Activated CD4-positive, alpha-beta T cell treated with anti-CD3 and anti-CD28 coated beads, Interleukin-2, amount 50 U/mL, for 48 hours (primary cell): ENCODE measurements at regions not wholly inside any gene's neighbourhood (a gene's known extent, or its start where the extent isn't known, plus 50 kb on each side); places are given as distances from the start of the nearest gene placed in this dataset.

Source experiments
- DNase-seq, 2 experiments: peaks; one replicate each; pipeline ENCODE4 v3.0.0-alpha.2; 2020

DNA sequence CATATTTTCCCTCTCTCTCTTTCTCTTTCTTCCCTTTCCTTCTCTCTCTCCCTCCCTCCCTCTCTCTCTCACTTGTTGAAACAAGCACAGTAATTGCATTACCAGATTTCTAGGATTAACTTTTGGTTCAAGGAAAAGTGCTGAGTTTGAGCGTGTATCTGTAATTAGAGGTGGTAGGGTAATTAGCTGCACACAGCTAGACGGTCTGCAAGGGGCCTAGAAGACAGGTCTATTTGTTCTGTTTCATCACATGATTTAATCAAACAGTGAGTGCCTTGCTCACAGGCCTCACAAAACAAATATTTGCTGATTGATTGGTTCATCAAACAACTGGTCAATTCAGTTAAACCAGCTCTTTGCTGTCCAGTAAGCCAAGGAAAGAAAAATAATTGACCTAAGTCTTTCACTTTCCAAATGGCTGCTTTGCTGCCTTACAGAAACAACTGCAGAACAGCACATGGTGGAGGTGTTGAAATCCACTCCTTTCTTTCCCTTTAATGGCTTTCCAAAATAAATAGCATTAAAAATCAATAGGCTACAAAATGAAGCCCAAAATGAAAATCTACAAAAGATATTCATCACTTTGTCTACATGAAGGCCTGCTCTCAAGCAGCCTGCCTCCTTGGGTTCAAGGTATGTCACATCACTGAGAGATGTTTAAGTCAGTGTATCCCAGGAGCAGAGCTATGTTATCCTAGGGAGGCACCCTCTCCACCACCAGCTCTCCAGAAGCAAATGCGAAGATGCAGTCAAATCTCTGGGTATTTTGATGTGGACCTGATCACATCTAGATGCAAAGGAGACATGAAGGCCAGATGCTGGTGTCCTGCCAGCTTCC is 264.4 kb upstream of the SIX2 start:
- no peak for DNase-seq

DNA sequence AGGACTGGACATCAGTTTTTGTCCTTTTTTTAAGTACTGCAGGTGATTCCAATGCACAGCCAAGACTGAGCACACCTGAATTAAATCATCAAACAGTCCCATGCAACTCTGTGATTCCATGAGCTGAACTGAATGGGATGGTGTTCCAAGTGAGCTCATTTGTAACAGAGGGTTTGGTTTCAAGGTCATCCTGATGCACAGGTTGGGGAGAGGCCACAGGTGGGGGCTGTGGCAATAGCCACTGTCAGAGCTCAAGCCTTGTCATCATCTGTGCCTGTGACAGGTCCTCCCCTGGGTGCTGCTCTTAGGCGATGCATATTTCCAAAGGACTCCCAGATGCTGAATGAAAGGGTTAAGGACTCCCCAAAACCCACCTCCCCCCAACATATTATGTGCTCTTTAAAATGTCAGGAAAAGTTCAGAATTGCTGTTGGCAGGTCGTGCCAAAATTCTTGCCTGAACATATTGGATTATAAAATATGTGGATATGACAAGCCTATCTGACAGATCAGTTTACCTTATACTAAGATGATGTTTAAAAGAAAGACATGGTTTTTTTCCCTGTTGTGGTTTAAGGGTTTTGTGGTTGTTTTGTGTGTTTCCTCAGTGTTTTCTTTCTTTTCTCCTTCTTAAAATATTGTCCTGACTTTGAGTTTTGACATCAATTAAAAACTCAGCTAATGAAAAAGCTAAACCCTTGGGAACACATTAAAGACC is 263.5 kb upstream of the SIX2 start:
- no peak for DNase-seq

DNA sequence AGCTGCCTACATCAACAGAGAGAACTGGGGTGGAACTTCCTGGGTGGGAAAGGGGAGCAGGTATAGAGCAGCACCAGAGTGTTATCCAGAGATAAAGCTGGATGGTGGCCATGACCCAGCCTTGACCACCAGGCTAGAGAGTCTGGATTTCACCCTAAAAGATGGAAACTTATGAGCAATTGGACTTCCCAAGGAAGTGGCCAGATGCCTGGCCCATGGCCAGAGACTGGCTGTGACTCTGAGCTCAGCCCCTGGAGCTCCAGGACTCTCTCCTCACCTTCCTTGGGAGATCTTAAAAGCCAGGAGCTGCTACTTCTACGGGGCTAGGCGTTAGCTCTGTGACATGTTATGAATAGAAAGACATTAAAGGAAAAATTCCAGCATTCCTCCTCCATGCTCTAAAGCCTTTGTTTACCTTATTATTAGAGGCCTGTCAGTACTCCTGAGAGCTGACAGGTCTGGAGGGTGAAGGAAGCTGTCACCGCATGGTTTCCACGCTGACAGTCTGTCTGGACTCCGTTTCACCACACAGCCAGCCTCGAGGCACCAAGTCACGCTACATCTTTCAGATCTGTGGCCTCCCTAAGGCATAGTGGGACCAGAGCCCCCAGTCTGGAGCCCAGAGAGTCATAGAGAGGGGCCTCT is 260.0 kb upstream of the SIX2 start:
- no peak for DNase-seq

DNA sequence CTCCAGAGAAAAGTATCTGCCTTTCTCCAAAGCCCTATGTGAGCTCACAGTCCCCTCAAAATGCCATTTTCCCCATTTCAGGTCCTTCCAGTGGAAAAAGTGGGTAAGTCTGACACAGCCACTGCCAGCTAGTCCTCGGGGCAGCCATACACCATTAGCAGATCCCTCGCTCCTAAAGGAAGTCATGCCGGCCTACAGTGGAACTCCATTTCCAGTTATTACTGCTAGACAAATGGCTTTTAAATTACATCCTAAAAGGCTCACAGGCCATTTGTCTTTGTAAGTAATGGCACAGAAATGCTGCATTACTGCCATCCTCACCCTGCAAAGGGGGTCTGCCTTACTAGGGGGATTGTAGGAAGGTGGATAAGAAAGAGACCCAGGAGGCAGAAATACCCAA is 259.4 kb upstream of the SIX2 start:
- no peak for DNase-seq

DNA sequence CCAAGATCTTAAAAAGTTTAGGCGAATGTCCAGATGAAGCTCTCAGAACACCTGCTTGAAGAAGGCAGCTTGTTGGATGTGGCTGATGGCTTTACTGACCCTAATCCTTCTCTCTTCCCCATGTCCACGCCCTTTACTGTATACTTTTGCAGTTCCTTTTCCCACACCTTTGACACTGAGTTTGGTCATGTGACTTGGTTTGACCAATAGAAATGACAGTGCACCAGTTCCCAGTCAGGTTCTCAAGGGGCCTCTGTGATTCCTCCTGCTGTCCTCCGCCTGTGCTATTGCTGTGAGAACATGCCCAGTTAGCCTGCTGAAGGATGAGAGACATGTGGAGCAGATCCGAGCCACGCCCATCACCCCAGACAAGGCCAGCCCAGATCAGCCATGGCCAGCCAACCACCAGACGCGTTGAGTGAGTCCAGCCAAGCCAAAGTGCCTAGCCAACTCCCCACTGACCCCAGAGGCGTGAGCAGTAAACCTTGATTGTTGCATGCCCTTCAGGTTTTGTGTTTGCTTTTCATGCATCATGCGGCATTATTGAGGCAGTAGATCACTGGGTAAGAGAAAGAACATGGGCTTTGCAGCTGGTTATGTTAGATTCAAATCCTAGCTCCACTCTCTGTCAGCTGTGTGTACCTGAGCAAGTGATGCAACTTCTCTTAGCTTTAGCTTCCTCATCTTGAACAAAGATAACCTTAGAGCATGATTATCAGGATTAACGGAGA is 258.0 kb upstream of the SIX2 start:
- no peak for DNase-seq

DNA sequence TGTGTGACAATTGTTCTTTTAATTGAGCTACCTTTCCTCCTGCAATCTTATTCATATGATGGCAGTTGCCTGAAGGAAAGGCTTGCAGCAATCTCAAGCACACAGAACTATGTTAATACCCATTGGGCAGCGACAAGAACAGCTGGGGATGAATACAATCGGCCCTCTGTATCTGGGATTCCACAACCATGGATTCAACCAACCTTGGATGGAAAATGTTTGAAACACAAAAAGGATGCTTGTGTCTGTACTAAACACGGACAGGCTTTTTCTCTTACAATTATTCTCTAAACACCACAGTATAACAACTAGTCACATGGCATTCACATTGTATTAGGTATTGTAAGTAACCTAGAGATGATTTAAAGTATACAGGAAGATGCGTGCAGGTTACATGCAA is 256.1 kb upstream of the SIX2 start:
- no peak for DNase-seq

DNA sequence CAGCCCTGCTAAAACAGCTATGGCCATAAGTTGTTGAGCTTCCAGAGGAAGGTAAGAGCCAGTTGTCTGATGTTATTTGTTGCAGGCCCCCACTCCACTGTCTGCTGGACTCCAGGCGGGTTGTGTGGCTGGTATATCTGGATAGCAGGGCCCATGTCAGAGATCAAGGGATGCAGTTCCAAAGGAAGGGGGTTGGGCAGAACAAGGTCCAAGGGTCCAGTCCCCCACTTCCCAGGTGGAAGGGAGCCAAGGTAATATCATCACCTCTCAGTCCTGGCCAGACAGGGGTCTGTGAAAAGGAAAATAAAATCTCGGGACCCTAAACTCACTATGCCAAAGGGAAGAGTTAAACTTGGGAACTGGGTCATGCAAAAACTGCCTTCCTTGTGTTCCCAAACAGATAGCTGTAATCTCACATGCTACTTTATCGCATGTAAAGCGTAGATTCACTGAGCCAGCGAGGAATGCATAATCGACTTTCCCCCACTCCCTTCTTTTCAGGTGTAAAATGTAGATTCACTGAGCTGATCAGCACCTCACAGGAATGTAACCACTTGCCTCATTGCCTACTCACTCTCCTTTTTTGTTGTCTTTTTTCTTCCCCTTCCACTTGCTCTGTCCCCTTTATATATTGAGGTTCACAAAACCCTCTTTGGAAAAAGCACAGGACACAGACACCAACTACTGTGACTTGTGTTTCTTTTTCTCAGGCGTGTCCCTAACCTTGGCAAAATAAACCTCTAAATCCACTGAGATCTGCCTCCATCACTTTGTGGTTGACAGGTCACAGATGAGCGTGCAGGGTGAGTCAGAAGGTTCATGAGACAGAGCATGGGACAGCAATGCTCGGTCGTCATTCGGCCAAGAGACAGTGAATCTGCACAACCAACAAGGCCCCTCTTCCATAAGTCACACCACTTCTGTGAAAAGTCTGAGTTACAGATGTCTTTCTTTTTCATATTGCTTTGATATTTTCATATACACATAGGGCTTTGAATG is 255.3 kb upstream of the SIX2 start:
- DNase-seq, result peak; percentile 4 to 7

DNA sequence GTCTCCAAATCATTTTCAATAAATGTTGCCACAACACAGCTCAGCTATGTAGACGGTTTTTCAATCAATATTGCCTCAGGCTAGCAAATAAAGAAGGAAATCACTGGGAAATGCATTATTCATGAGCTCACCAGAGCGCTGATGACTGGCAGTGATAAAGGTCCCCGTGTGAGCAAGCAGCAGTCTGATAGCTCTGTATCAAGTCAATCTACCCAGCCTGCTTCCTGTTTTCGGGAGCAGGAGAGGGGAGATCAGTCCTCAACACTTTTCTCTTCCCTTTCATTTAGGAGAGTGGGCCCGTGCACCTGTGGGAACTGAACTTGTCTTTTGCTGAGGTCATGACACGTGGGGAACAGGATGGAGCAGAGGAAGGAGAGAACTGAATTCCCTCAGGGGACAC is 253.9 kb upstream of the SIX2 start:
- DNase-seq, result no peak

DNA sequence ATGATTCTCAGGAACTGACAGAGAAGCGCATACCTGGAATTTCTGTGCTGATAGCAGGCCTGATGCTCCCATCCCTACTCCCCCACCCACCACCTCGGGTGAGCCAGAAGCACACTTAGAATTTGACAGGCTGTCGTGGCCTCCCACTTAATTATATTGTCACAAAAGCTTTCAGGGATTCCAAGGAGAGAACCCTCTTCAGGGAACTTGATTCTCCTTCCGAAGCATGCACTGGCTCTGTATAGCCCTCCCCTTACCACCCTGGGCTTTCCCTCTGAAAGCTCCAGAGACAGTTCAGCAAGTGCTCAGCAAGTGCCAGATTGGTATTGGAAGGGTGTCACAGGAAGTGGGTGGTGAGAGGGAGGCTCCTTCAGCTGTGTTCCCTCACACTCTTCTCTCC is 252.5 kb upstream of the SIX2 start:
- DNase-seq, result no peak

DNA sequence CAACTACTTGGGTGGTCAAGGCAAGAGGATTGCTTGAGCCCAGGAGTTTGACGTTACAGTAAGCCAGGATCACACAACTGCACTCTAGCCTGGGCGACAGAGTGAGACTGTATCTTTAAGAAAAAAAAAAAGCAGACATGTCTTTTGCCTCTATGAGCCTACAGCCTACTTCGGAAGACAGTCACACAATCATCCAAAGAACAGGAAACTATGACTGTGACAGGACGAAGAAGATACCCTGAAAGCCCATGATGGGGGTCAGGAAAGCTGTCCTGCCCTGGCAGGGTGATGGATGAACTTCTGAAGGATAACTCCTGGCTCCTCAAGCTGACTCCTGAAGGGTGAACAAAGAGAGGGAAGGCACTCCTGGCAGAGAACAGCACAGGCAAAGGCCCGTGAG is 251.7 kb upstream of the SIX2 start:
- no peak for DNase-seq

DNA sequence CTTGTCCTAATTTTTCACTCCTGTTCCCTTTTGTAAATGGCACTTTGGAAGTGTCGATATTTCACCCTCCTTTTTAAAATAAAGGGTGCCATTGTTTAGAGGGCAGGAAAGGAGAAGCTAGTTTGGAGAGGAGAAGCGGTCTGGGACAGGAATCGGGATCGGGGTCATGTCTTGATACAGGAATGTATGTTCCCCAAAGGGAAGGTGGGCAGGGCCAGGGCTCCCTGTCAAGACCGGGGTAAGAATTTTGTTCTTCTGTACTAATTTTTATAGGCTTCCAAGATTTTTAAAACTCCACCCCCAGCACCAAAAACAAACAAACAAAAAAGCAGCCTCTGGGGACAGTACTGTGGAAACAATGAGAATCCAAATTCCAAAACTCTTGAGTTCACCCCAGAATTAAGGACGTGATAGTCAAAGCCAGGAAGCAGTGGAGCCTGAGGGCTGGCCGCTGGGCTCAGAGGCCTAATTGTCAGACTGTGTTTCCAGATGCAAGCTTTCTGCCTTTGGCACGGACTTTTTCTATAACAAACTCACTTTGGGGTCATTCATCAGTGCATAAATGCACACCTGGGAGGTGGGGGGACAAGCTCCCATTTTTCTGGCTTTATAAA is 250.4 kb upstream of the SIX2 start:
- no peak for DNase-seq

DNA sequence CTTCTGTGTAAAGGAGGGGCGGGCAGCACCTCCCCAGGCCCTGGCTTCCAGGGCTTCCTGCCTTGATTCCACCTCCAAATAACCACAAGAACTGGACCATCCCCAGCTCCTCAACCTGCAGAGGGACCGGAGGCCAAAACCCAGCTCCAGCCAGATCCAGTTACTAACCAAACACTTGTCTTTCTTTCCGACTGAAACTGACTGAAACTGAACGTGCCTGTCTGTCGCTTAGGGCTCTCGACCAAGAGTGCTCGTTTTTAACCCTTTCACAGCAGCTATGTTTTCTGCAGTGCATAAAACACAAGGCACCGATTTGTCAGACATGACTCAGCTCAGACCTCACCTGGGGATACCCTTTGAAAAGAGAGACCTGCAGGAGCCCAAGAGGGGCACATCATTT is 249.9 kb upstream of the SIX2 start:
- no peak for DNase-seq

DNA sequence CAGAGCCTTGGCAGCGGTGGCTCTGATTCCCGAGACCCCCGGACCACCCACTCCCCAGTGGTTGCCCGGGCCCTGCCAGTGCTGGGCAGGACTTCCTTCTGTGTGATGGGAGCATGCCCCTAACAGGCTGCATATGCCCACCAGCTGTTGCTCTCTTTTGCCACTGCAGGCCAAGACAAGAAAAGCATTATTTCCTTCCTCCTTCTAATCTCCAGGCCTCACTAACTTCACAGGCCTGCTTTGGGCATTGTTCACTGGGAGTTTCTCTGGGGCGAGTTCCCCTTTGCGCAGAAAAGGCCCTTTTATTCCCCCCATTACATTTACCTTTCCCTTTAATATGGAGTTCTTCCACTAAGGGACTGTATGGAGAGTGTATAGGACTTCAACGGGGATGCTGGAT is 249.1 kb upstream of the SIX2 start:
- no peak for DNase-seq

DNA sequence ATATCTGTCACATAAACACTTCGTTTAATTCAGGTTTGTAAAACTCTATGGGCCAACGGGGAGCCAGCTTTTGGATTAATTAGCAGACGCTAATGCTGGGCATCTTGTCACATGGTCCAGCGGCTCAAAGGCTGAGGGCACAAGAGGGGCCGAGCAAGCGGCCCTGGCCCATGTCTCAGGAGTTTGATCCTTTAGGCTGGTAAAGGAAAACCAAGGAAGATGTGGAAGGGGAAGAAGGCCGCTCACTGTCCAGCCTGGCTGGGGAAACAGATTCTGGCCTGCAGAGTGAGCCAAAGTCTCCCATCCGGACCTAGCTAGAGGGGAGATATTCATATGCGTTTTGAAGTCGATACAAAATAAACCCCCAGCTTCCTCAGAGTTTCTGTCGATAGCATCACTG is 248.6 kb upstream of the SIX2 start:
- no peak for DNase-seq

DNA sequence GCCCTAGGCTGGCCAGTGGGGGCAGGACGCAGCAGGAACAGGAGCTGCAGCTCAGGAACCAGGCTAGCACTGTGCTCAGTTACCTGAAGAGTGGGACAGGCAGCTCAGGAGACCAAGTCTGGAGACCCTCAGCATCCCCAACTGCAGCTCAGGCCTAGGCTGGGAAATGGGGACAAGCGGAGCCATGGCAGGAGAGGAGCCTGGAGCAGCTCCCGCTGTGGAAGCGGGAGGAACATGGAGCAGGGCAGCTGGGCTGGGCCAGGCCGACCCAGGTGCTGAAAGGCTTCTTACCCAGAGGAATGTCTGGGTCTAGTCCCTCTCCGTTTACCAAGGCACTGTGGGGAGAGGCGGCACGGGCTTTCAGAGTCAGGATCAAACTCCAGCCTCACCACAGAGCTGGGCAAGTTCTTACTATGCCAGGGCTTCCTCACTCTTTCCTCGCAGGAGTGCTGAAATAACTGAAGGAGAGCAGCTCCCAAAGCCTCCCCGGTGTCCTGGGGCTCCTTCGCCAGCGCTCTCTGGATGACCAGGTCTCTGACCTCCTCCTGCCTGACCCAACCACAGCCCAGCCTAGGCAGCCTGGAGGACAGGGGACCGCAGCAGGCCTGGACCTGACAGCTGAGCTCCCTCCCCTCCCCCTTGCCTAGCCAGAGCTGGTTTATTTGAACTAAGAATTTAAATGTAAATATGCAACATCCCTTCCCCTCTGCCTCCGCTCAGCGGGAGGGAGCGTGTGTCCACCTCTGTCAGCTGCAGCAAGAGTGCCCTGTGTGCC is 247.8 kb upstream of the SIX2 start:
- no peak for DNase-seq

DNA sequence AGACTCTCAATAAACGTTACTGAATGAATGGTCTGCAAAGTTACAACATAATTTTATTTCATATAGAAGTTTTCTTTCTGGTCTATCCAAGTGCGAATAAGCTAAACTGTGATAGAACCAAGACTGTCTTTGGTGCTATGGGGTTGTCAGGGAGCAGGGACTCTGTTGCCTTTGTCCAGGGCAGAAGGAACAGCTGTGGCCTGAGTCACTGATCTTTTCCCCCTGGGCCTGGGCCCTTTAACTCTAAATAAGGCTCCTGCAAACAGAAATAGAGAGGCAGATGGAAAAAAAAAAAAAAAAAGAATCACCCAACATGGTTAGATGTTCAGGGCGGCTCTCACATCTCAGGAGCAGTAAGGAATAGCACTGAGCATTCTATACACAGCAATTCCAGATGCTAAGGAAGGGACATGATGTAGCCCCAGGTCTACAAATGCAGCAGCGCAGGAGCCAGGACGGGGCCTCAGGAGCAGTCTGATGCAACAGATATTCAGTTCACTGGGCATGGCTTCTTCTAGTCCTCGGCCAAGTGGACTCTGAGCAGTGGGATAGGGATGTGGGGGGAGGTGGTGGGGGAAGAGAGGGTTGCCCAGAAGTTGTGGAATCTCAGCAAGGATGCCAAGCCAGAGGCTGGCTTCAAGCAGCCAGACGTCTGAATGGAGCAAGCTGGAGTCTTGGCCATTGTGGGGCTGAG is 247.1 kb upstream of the SIX2 start:
- no peak for DNase-seq

DNA sequence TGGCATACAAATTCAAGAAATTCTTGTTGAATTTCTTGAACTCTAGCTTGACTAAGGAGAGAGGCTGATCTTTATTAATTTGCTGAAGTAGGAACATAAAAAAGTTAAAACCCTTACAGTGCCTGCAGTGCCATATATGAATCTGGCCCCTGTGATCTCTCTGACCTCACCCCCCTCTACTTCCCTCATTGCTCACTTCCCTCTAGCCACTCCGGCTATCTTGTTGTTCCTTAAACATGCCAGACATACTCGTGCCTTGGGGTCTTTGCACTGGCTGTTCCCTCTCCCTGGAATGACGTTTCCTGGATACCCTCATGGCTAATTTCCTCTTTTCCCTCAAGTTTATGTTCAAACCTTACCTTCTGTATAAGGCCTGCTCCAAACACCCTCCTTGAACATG is 246.3 kb upstream of the SIX2 start:
- no peak for DNase-seq

DNA sequence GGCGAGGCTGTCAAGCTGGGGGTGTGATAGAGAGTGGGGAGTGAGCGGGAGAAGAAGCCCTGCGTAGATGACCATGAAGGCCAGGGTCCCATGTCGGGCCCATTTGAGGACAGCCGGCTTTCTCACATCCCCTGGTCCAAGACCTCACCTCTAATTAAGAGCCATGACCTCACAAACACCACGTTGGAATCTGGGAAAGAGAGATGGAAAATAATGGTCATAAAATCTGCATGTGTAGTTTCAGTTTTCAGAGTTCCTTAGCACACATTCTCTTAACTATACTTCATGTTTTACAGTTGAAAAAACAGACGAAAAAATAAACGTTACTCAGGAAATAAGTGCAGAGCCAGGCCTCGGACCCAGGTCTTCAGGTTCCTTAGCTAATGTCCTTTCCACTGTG is 244.8 kb upstream of the SIX2 start:
- DNase-seq, result no peak

DNA sequence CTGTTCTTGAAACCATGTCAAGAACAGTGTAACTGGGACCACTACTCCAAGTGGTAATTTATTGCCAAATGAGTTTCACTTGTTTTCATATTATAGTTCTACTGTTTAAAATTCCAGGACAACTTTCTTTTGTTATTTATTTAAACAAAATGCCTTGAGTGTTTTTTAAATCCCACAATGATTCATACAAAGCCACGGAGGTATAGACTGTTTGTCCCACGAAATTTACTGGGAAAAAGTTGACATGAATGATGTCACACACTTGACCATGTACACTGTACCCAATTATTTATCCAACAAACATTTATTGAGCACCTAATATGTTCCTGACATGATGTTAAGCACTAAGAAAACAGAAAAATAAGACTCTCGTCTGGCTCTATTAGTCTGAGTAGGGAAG is 243.9 kb upstream of the SIX2 start:
- DNase-seq, result no peak

DNA sequence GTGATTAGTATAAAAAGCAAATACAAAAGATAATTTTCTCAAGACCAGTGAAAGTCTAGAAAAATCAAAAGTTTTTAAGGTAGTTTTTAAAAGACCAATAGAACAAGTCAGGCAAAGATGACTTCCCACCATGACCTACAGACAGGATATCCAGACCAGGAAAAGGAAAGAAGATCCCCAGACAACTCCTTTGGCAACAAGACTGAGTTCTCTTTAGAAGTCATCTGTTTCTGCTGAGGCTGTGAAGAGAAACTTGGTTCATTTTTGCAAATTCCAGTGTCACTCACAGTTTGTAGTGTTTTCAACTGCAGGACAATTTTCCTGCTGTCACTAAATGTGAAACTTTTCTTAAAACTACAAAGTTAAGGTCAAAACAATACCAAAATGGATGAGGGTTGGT is 240.9 kb upstream of the SIX2 start:
- DNase-seq, result no peak
